Neural progenitor cell (in vitro differentiated cells): ENCODE measurements at regions not wholly inside any gene's neighbourhood (a gene's known extent, or its start where the extent isn't known, plus 50 kb on each side); places are given as distances from the start of the nearest gene placed in this dataset.

ENCODE experiments used
- CTCF ChIP-seq: fragments of 200-600 bp; sonication (generic); IDR thresholded peaks from 2 replicates; pipeline ENCODE4 v1.5.1; 2017; ENCODE audit warnings: antibody characterized with exemption, mild to moderate bottlenecking
- EZH2 ChIP-seq: fragments of 200-600 bp; sonication (generic); IDR thresholded peaks from 2 replicates; pipeline ENCODE4 v1.6.1; 2017; ENCODE audit warnings: antibody characterized with exemption, mild to moderate bottlenecking, moderate library complexity
- EZH2phosphoT487 ChIP-seq: fragments of 200-600 bp; sonication (generic); IDR thresholded peaks from 2 replicates; pipeline ENCODE4 v1.6.1; 2017; ENCODE audit warnings: antibody characterized with exemption

- TF ChIP-seq CTCF (peak; percentile 61), EZH2phosphoT487 (no peak), EZH2 (no peak)
Observed at GRCh38 chr6:133040094-133040802, 200.9 kb upstream of the EYA4 start.
